Choroid plexus epithelial cell (primary cell): ENCODE measurements at regions not wholly inside any gene's neighbourhood (a gene's known extent, or its start where the extent isn't known, plus 50 kb on each side); places are given as distances from the start of the nearest gene placed in this dataset.

Experiments
- DNase-seq: peaks from one replicate; pipeline ENCODE4 v3.0.0-alpha.2; 2010; ENCODE audit warnings: low read depth
- H3K4me3 ChIP-seq: 2 replicates; pipeline ENCODE4 v1.5.1; 2011; ENCODE audit warnings: low read depth, mild to moderate bottlenecking, control low read depth, low read length, moderate library complexity
- TF ChIP-seq, protein P1 (sequence below): conservative IDR thresholded peaks from 2 replicates; pipeline ENCODE4 v1.5.1; 2011; ENCODE audit warnings: low read depth, mild to moderate bottlenecking, control low read depth, inconsistent platforms, low read length, moderate library complexity

DNA sequence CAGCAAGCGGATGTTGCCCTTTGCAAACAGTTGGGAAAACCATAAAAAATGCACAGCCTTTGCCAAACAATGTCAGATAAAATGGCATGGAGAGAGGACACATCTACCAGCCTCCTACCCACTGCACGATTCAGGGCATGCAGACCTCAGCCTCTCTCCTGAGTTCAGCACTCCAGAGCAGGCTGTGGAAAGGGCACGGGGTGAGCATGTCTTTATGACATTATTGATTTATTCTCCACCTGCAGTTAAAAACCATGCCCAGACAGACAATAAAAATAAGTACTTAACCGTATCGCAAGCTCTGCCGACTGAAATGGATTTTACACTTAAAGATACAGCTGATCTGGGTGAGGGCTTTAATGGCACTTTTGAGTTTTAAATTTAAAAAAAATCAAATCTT, 127.1 kb downstream of the MAF start:
- no peak overlapping the region for H3K4me3 ChIP-seq
- DNase-seq, result no peak
- TF ChIP-seq, protein P1, sequence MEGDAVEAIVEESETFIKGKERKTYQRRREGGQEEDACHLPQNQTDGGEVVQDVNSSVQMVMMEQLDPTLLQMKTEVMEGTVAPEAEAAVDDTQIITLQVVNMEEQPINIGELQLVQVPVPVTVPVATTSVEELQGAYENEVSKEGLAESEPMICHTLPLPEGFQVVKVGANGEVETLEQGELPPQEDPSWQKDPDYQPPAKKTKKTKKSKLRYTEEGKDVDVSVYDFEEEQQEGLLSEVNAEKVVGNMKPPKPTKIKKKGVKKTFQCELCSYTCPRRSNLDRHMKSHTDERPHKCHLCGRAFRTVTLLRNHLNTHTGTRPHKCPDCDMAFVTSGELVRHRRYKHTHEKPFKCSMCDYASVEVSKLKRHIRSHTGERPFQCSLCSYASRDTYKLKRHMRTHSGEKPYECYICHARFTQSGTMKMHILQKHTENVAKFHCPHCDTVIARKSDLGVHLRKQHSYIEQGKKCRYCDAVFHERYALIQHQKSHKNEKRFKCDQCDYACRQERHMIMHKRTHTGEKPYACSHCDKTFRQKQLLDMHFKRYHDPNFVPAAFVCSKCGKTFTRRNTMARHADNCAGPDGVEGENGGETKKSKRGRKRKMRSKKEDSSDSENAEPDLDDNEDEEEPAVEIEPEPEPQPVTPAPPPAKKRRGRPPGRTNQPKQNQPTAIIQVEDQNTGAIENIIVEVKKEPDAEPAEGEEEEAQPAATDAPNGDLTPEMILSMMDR, result no peak

DNA sequence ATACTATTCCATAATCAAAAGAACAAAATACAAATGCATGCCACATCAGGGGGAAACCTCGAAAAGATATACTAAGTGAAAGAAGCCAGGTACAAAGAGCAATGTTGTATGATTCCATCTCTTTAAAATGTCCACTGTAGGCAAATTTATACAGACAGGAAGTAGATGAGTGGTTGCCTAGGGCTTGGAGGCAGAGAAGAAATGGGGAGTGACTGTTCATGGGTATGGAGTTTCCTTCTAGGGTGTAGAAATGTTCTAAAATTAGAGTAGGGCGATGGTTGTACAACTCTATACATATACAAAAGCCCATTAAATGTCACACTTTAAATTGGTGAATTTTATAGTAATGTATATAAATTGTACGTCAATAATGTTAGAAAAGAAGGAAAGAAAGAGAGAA, 128.1 kb downstream of the MAF start:
- TF ChIP-seq, protein P1, result no peak
- H3K4me3 ChIP-seq, result no peak overlapping the region
- no peak for DNase-seq

DNA sequence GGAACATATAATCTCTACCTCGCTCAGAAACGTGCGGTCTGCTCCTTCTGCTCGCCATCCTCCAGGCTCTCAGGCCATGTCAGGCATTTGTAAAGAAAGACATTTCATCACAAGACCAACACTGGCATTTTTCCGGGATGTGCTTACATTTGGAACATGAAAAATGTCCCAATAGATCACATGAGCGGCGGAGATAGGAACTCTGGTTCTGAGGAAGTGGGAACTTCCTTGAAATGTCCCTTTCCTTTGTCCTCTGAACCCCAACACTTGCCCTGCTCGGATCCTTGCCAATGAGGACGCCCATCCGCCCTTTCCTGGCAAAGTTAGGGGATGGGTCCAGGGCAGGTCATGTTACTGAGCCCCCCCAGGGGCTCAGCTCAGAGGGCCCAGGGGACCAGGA, 130.5 kb downstream of the MAF start:
- no peak for DNase-seq
- TF ChIP-seq, protein P1, result no peak
- H3K4me3 ChIP-seq, result no peak overlapping the region

DNA sequence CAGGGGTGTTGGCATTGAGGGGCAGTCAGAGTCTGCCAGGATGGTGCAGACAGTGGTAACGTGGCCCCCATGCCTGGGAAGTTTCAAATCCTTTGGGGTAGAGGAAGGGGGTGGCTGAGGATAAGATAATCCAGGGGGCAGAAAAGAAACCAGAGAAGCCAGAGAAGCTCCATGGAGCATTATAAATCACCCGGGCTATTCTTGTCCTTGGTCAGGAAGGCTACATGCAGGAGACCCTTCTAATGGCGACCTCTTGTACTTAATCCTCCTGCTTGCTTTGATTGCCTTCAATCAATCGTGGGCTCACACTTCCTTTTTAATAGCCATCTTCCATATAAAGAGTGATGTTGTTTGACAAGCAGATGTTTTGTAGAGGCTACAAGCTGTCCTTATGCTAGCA, 131.9 kb downstream of the MAF start:
- TF ChIP-seq, protein P1, result no peak
- DNase-seq, result no peak
- H3K4me3 ChIP-seq, result no peak overlapping the region

DNA sequence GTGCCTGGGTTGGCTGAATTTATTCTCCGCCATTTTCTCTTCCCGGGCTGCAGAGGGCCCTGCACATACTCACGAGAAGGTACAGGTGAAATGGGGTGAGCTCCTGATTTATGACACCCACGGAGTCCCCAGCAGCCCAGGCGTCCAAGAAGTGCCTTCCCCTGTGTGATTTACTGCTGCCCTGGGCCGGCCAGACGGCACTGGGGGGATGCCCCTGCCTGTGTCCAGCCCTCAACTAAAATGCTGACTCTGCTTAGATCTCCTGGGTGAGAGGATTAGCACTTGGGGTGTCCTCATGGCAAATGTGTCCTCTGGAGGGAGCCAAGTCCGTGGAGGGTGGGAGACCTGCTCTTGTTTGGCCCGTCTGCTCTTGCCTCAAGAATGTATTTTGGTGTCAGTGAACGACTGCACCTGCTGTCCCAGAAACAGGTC, 132.4 kb downstream of the MAF start:
- no peak for DNase-seq
- TF ChIP-seq, protein P1, result no peak
- H3K4me3 ChIP-seq, result no peak overlapping the region

DNA sequence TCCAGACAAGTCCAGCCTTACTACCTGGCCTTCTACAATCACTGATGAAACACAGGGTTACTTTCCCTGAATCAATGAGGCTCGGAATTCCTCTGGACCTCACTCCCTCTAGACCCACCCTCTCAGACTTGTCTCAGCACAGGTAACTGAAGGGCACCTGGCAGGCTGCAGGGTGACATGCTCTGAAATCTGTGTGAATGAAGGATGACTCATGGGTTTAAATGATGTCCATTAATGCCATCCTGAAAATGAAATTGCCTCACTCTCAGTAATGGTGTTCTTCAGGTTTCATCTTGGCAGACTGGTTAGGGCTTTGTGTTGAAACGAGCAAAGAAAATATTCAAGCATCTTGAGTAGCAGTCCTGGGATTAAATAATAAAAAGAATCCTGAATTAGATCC, 134.4 kb downstream of the MAF start:
- DNase-seq, result no peak
- TF ChIP-seq, protein P1, result no peak
- no peak overlapping the region for H3K4me3 ChIP-seq

DNA sequence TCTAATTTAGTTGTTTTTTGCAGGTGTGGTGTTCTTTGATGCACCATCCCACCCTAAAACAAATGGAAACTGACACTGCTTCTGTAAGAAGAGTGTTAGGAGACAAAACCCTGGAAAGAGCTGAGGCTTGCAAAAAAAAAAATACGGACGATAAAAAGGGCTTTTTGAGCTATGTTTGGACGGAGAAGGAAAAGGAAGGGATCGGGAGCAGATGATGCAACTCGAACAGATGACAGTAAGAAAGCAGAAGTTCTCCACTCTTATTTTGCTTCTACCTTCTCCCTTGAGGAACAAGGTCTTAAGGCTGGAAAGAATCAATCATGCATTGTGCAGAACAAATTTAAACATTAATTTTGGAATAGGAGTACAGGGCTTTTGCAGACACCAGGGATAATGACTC, 136.7 kb downstream of the MAF start:
- no peak for DNase-seq
- no peak overlapping the region for H3K4me3 ChIP-seq
- TF ChIP-seq, protein P1, result no peak
